IMR-90 (cell line): ENCODE measurements at regions not wholly inside any gene's neighbourhood (a gene's known extent, or its start where the extent isn't known, plus 50 kb on each side); places are given as distances from the start of the nearest gene placed in this dataset.

ENCODE experiments used
- ATAC-seq: fragments of 200-7000 bp; cut with Tn5 transposase; 2 replicates; pipeline ENCODE4 v1.9.1; 2020; ENCODE audit warnings: low read depth, mild to moderate bottlenecking, moderate library complexity
- BruUV-seq: library from RNA; stranded (reverse); fragments of 400-500 nt; replicated peaks from 2 replicates; lab custom pipeline; 2021; lab: Mats Ljungman, UMichigan
- CTCF ChIA-PET: fragments of 300-600 bp; formaldehyde crosslinking; extraction: SDS; loops from one replicate; lab custom pipeline; 2021; ENCODE audit warnings: antibody characterized with exemption; lab: Yijun Ruan, JAX
- POLR2A ChIA-PET: fragments of 300-600 bp; sonication (Branson Sonifier 250); formaldehyde crosslinking; loops from one replicate; lab custom pipeline; 2022; ENCODE audit warnings: antibody characterized with exemption; ENCODE audit not compliant: unreplicated experiment; lab: Charles Lee
- DNase-seq: peaks from one replicate; pipeline ENCODE4 v3.0.0; 2013
- H2AFZ ChIP-seq: replicated peaks from 2 replicates; pipeline ENCODE3; 2013; ENCODE audit warnings: low read length, mild to moderate bottlenecking; ENCODE audit not compliant: poor library complexity
- H2AK5ac ChIP-seq: 2 replicates; pipeline ENCODE4 v1.6.1; 2013; ENCODE audit warnings: low read depth, low read length, inconsistent platforms
- H2AK9ac ChIP-seq: replicated peaks from 2 replicates; pipeline ENCODE3; 2013; ENCODE audit warnings: mild to moderate bottlenecking, low read depth, low read length, moderate library complexity; ENCODE audit not compliant: poor library complexity
- H2BK120ac ChIP-seq: 2 replicates; pipeline ENCODE4 v1.6.1; 2013; ENCODE audit warnings: low read depth, low read length, inconsistent platforms
- H2BK15ac ChIP-seq: 3 replicates; pipeline ENCODE4 v1.6.1; 2013; ENCODE audit warnings: low read depth, low read length, inconsistent platforms
- H2BK20ac ChIP-seq: 2 replicates; pipeline ENCODE4 v1.6.1; 2013; ENCODE audit warnings: low read depth, mild to moderate bottlenecking, inconsistent platforms, low read length, moderate library complexity
- H2BK5ac ChIP-seq: 2 replicates; pipeline ENCODE4 v1.6.1; 2013; ENCODE audit warnings: mild to moderate bottlenecking, low read depth, low read length, inconsistent platforms; ENCODE audit not compliant: poor library complexity, severe bottlenecking
- H3K14ac ChIP-seq: replicated peaks from 2 replicates; pipeline ENCODE4 v1.6.1; 2013; ENCODE audit warnings: low read depth, low read length, inconsistent platforms
- H3K18ac ChIP-seq: 2 replicates; pipeline ENCODE4 v1.6.1; 2013; ENCODE audit warnings: low read depth, low read length, control low read depth
- H3K23ac ChIP-seq: 2 replicates; pipeline ENCODE4 v1.6.1; 2013; ENCODE audit warnings: low read depth, low read length, inconsistent platforms
- H3K27ac ChIP-seq: 2 replicates; pipeline ENCODE4 v1.5.1; 2013; ENCODE audit warnings: mild to moderate bottlenecking, control low read depth, low read length; ENCODE audit not compliant: insufficient read depth
- H3K27me3 ChIP-seq: 2 replicates; pipeline ENCODE4 v1.6.1; 2013; ENCODE audit warnings: low read length; ENCODE audit not compliant: control insufficient read depth, insufficient read depth
- H3K36me3 ChIP-seq: 2 replicates; pipeline ENCODE4 v1.6.1; 2013; ENCODE audit warnings: low read length, mixed read lengths; ENCODE audit not compliant: control insufficient read depth, insufficient read depth
- H3K4ac ChIP-seq: 2 replicates; pipeline ENCODE4 v1.6.1; 2013; ENCODE audit warnings: low read depth, low read length, inconsistent platforms
- H3K4me1 ChIP-seq: 2 replicates; pipeline ENCODE4 v1.6.1; 2013; ENCODE audit warnings: low read length, mixed read lengths; ENCODE audit not compliant: control insufficient read depth, insufficient read depth
- H3K4me2 ChIP-seq: 2 replicates; pipeline ENCODE4 v1.6.1; 2013; ENCODE audit warnings: low read depth, mild to moderate bottlenecking, control low read depth, low read length, moderate library complexity
- H3K4me3 ChIP-seq: 2 replicates; pipeline ENCODE4 v1.5.1; 2013; ENCODE audit warnings: low read depth, mild to moderate bottlenecking, control low read depth, low read length, moderate library complexity; ENCODE audit not compliant: insufficient read depth
- H3K56ac ChIP-seq: 2 replicates; pipeline ENCODE4 v1.6.1; 2013; ENCODE audit warnings: low read length, inconsistent platforms; ENCODE audit not compliant: insufficient read depth; ENCODE audit errors: extremely low read depth
- H3K79me1 ChIP-seq, 2 experiments: 2 replicates each; pipeline ENCODE4 v1.6.1; 2013; ENCODE audit warnings: low read length in 2 of 2, inconsistent platforms in 1 of 2, low read depth in 1 of 2
- H3K9ac ChIP-seq: 2 replicates; pipeline ENCODE4 v1.6.1; 2013; ENCODE audit warnings: low read depth, low read length, control low read depth
- H3K9me1 ChIP-seq: 2 replicates; pipeline ENCODE4 v1.6.1; 2013; ENCODE audit warnings: low read length, inconsistent platforms; ENCODE audit not compliant: insufficient read depth
- H3K9me3 ChIP-seq: 2 replicates; pipeline ENCODE4 v1.6.1; 2013; ENCODE audit warnings: low read length; ENCODE audit not compliant: control insufficient read depth, insufficient read depth
- H4K20me1 ChIP-seq: 2 replicates; pipeline ENCODE4 v1.6.1; 2013; ENCODE audit warnings: low read length, inconsistent platforms; ENCODE audit not compliant: insufficient read depth
- H4K5ac ChIP-seq: 2 replicates; pipeline ENCODE4 v1.6.1; 2013; ENCODE audit warnings: mild to moderate bottlenecking, low read depth, low read length, control low read depth
- H4K8ac ChIP-seq, 2 experiments: 2 replicates each; pipeline ENCODE4 v1.6.1; 2013; ENCODE audit warnings: low read depth in 2 of 2, low read length in 2 of 2, control low read depth in 1 of 2, inconsistent platforms in 1 of 2
- H4K91ac ChIP-seq: 2 replicates; pipeline ENCODE4 v1.6.1; 2013; ENCODE audit warnings: low read depth, low read length, inconsistent platforms; ENCODE audit not compliant: insufficient read depth
- BHLHE40 ChIP-seq: fragments of 150-350 bp; IDR thresholded peaks from 2 replicates; pipeline ENCODE4 v1.6.1; 2016; ENCODE audit warnings: mild to moderate bottlenecking, low read depth, low read length
- CEBPB ChIP-seq: IDR thresholded peaks from 2 replicates; pipeline ENCODE4 v1.6.1; 2012; ENCODE audit warnings: low read depth, low read length, improper control_type of control experiment
- CHD1 ChIP-seq: IDR thresholded peaks from 2 replicates; pipeline ENCODE4 v1.6.1; 2012; ENCODE audit warnings: low read depth, low read length, improper control_type of control experiment
- CTCF ChIP-seq: conservative IDR thresholded peaks from 2 replicates; pipeline ENCODE4 v1.5.1; 2012; ENCODE audit warnings: mild to moderate bottlenecking, low read depth, low read length, improper control_type of control experiment
- ELK1 ChIP-seq: fragments of 150-350 bp; IDR thresholded peaks from 2 replicates; pipeline ENCODE4 v1.6.1; 2016; ENCODE audit warnings: low read depth, mild to moderate bottlenecking, low read length, moderate library complexity, borderline replicate concordance
- FOS ChIP-seq: fragments of 150-350 bp; IDR thresholded peaks from 2 replicates; pipeline ENCODE4 v1.6.1; 2016; ENCODE audit warnings: low read depth, low read length
- MAFK ChIP-seq: IDR thresholded peaks from 2 replicates; pipeline ENCODE4 v1.6.1; 2012; ENCODE audit warnings: low read depth, low read length, improper control_type of control experiment
- MAZ ChIP-seq: IDR thresholded peaks from 2 replicates; pipeline ENCODE4 v1.6.1; 2012; ENCODE audit warnings: low read depth, mild to moderate bottlenecking, low read length, improper control_type of control experiment, moderate library complexity, borderline replicate concordance
- MXI1 ChIP-seq: IDR thresholded peaks from 2 replicates; pipeline ENCODE4 v1.6.1; 2012; ENCODE audit warnings: low read depth, mild to moderate bottlenecking, low read length, moderate library complexity, borderline replicate concordance
- NFE2L2 ChIP-seq: fragments of 150-350 bp; IDR thresholded peaks from 2 replicates; pipeline ENCODE4 v1.6.1; 2016; ENCODE audit warnings: low read depth, mild to moderate bottlenecking, low read length
- POLR2A ChIP-seq: IDR thresholded peaks from 2 replicates; pipeline ENCODE4 v1.6.1; 2012; ENCODE audit warnings: mild to moderate bottlenecking, low read depth, low read length
- RAD21 ChIP-seq: IDR thresholded peaks from 2 replicates; pipeline ENCODE4 v1.6.1; 2012; ENCODE audit warnings: low read length, improper control_type of control experiment
- RCOR1 ChIP-seq: IDR thresholded peaks from 2 replicates; pipeline ENCODE4 v1.6.1; 2012; ENCODE audit warnings: mild to moderate bottlenecking, low read length, improper control_type of control experiment; ENCODE audit not compliant: insufficient replicate concordance
- RFX5 ChIP-seq: IDR thresholded peaks from 2 replicates; pipeline ENCODE4 v1.8.0; 2012; ENCODE audit warnings: low read depth, mild to moderate bottlenecking, low read length, moderate library complexity
- SMC3 ChIP-seq: fragments of 150-350 bp; IDR thresholded peaks from 2 replicates; pipeline ENCODE4 v1.6.1; 2016; ENCODE audit warnings: low read depth, mild to moderate bottlenecking, antibody characterized with exemption, low read length, moderate library complexity
- dilution Hi-C: fragments of 300-500 bp; cut with HindIII; formaldehyde crosslinking; loops from one replicate; pipeline ENCODE4 v1.14.3; 2018; ENCODE audit warnings: low sequenced_read_pairs; ENCODE audit not compliant: unreplicated experiment
- in situ Hi-C: fragments of 300-500 bp; cut with MboI; formaldehyde crosslinking; loops from 3 replicates; pipeline ENCODE4 v1.14.3; 2019; ENCODE audit warnings: low sequenced_read_pairs, inconsistent platforms, mixed read lengths
- intact Hi-C: fragments of 100-400 bp; cut with micrococcal nuclease; formaldehyde crosslinking; loops from 2 replicates; pipeline ENCODE4 v1.10.0; 2022
- TF ChIP-seq, protein P1 (sequence below): fragments of 150-350 bp; IDR thresholded peaks from 2 replicates; pipeline ENCODE4 v1.6.1; 2017; ENCODE audit warnings: mild to moderate bottlenecking, antibody characterized with exemption, low read length, low read depth

DNA sequence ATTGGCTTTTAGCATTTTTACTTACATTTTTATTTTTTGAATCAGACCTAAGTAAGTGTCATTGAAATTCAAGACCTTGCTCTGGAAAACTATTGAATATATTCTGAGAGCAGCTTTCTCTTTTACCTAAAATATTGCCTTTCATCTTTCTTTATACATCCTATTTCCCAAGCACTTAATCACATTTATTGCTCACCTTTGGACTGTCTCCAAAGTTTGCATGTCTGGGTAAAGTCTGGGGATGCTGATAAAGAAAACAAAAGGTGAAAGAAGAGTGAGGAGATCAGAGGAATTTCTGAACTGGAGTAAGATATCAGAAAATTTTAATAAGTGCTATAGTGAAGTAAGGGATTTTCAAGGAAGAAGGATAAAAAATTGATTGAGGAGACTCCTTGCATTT lies 308.5 kb upstream of the AADAT start:
- Histone ChIP-seq H2BK15ac (no peak overlapping the region), H3K27me3 (no peaks in the 10 kb centered on the region), H3K4me1 (no peaks in the 10 kb centered on the region), H3K14ac (no peak overlapping the region), H3K9me1 (no peaks in the 10 kb centered on the region), H3K23ac (no peak overlapping the region), H3K4me2 (no peak overlapping the region), H3K79me1 (no peaks in the 10 kb centered on the region), H2AK5ac (no peak overlapping the region), H3K27ac (no peak overlapping the region), H2AK9ac (no peak overlapping the region), H2BK5ac (no peak overlapping the region), H4K5ac (no peak overlapping the region), H4K20me1 (no peaks in the 10 kb centered on the region), H2AFZ (no peak overlapping the region), H3K9ac (no peak overlapping the region), H3K4me3 (no peak overlapping the region), H3K36me3 (no peaks in the 10 kb centered on the region), H4K8ac (no peak overlapping the region), H2BK120ac (no peak overlapping the region), H3K18ac (no peak overlapping the region), H2BK20ac (no peak overlapping the region), H4K91ac (no peak overlapping the region), H3K9me3 (peaks cover 5% of the 10 kb centered on the region), H3K4ac (no peak overlapping the region), H3K56ac (no peak overlapping the region)
- ChIA-PET CTCF (no interaction called here), POLR2A (no interaction called here)
- DNase-seq (no peak), ATAC-seq (no peak)
- no TSS peak for BruUV-seq
- dilution Hi-C loops: no loop called here
- intact Hi-C loops: no loop called here
- TF ChIP-seq POLR2A (no peak), RFX5 (no peak), MAZ (no peak), CEBPB (no peak), NFE2L2 (no peak), RCOR1 (no peak), RAD21 (no peak), ELK1 (no peak), SMC3 (no peak), MXI1 (no peak), CTCF (no peak), FOS (no peak), BHLHE40 (no peak), MAFK (no peak), CHD1 (no peak)
- TF ChIP-seq, protein P1, sequence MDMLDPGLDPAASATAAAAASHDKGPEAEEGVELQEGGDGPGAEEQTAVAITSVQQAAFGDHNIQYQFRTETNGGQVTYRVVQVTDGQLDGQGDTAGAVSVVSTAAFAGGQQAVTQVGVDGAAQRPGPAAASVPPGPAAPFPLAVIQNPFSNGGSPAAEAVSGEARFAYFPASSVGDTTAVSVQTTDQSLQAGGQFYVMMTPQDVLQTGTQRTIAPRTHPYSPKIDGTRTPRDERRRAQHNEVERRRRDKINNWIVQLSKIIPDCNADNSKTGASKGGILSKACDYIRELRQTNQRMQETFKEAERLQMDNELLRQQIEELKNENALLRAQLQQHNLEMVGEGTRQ: no peak
- in situ Hi-C loops: no loop called here
